IMR-90 (cell line): ENCODE measurements at regions not wholly inside any gene's neighbourhood (a gene's known extent, or its start where the extent isn't known, plus 50 kb on each side); places are given as distances from the start of the nearest gene placed in this dataset.

Source experiments
- ATAC-seq: fragments of 200-7000 bp; cut with Tn5 transposase; 2 replicates; pipeline ENCODE4 v1.9.1; 2020; ENCODE audit warnings: low read depth, mild to moderate bottlenecking, moderate library complexity
- BruUV-seq: library from RNA; stranded (reverse); fragments of 400-500 nt; replicated peaks from 2 replicates; lab custom pipeline; 2021; lab: Mats Ljungman, UMichigan
- CTCF ChIA-PET: fragments of 300-600 bp; formaldehyde crosslinking; extraction: SDS; loops from one replicate; lab custom pipeline; 2021; ENCODE audit warnings: antibody characterized with exemption; lab: Yijun Ruan, JAX
- POLR2A ChIA-PET: fragments of 300-600 bp; sonication (Branson Sonifier 250); formaldehyde crosslinking; loops from one replicate; lab custom pipeline; 2022; ENCODE audit warnings: antibody characterized with exemption; ENCODE audit not compliant: unreplicated experiment; lab: Charles Lee
- DNase-seq: peaks from one replicate; pipeline ENCODE4 v3.0.0; 2013
- H2AFZ ChIP-seq: replicated peaks from 2 replicates; pipeline ENCODE3; 2013; ENCODE audit warnings: low read length, mild to moderate bottlenecking; ENCODE audit not compliant: poor library complexity
- H2AK5ac ChIP-seq: 2 replicates; pipeline ENCODE4 v1.6.1; 2013; ENCODE audit warnings: low read depth, low read length, inconsistent platforms
- H2AK9ac ChIP-seq: replicated peaks from 2 replicates; pipeline ENCODE3; 2013; ENCODE audit warnings: mild to moderate bottlenecking, low read depth, low read length, moderate library complexity; ENCODE audit not compliant: poor library complexity
- H2BK120ac ChIP-seq: 2 replicates; pipeline ENCODE4 v1.6.1; 2013; ENCODE audit warnings: low read depth, low read length, inconsistent platforms
- H2BK15ac ChIP-seq: 3 replicates; pipeline ENCODE4 v1.6.1; 2013; ENCODE audit warnings: low read depth, low read length, inconsistent platforms
- H2BK20ac ChIP-seq: 2 replicates; pipeline ENCODE4 v1.6.1; 2013; ENCODE audit warnings: low read depth, mild to moderate bottlenecking, inconsistent platforms, low read length, moderate library complexity
- H2BK5ac ChIP-seq: 2 replicates; pipeline ENCODE4 v1.6.1; 2013; ENCODE audit warnings: mild to moderate bottlenecking, low read depth, low read length, inconsistent platforms; ENCODE audit not compliant: poor library complexity, severe bottlenecking
- H3K14ac ChIP-seq: replicated peaks from 2 replicates; pipeline ENCODE4 v1.6.1; 2013; ENCODE audit warnings: low read depth, low read length, inconsistent platforms
- H3K18ac ChIP-seq: 2 replicates; pipeline ENCODE4 v1.6.1; 2013; ENCODE audit warnings: low read depth, low read length, control low read depth
- H3K23ac ChIP-seq: 2 replicates; pipeline ENCODE4 v1.6.1; 2013; ENCODE audit warnings: low read depth, low read length, inconsistent platforms
- H3K27ac ChIP-seq: 2 replicates; pipeline ENCODE4 v1.5.1; 2013; ENCODE audit warnings: mild to moderate bottlenecking, control low read depth, low read length; ENCODE audit not compliant: insufficient read depth
- H3K27me3 ChIP-seq: 2 replicates; pipeline ENCODE4 v1.6.1; 2013; ENCODE audit warnings: low read length; ENCODE audit not compliant: control insufficient read depth, insufficient read depth
- H3K36me3 ChIP-seq: 2 replicates; pipeline ENCODE4 v1.6.1; 2013; ENCODE audit warnings: low read length, mixed read lengths; ENCODE audit not compliant: control insufficient read depth, insufficient read depth
- H3K4ac ChIP-seq: 2 replicates; pipeline ENCODE4 v1.6.1; 2013; ENCODE audit warnings: low read depth, low read length, inconsistent platforms
- H3K4me1 ChIP-seq: 2 replicates; pipeline ENCODE4 v1.6.1; 2013; ENCODE audit warnings: low read length, mixed read lengths; ENCODE audit not compliant: control insufficient read depth, insufficient read depth
- H3K4me2 ChIP-seq: 2 replicates; pipeline ENCODE4 v1.6.1; 2013; ENCODE audit warnings: low read depth, mild to moderate bottlenecking, control low read depth, low read length, moderate library complexity
- H3K4me3 ChIP-seq: 2 replicates; pipeline ENCODE4 v1.5.1; 2013; ENCODE audit warnings: low read depth, mild to moderate bottlenecking, control low read depth, low read length, moderate library complexity; ENCODE audit not compliant: insufficient read depth
- H3K56ac ChIP-seq: 2 replicates; pipeline ENCODE4 v1.6.1; 2013; ENCODE audit warnings: low read length, inconsistent platforms; ENCODE audit not compliant: insufficient read depth; ENCODE audit errors: extremely low read depth
- H3K79me1 ChIP-seq, 2 experiments: 2 replicates each; pipeline ENCODE4 v1.6.1; 2013; ENCODE audit warnings: low read length in 2 of 2, inconsistent platforms in 1 of 2, low read depth in 1 of 2
- H3K9ac ChIP-seq: 2 replicates; pipeline ENCODE4 v1.6.1; 2013; ENCODE audit warnings: low read depth, low read length, control low read depth
- H3K9me1 ChIP-seq: 2 replicates; pipeline ENCODE4 v1.6.1; 2013; ENCODE audit warnings: low read length, inconsistent platforms; ENCODE audit not compliant: insufficient read depth
- H3K9me3 ChIP-seq: 2 replicates; pipeline ENCODE4 v1.6.1; 2013; ENCODE audit warnings: low read length; ENCODE audit not compliant: control insufficient read depth, insufficient read depth
- H4K20me1 ChIP-seq: 2 replicates; pipeline ENCODE4 v1.6.1; 2013; ENCODE audit warnings: low read length, inconsistent platforms; ENCODE audit not compliant: insufficient read depth
- H4K5ac ChIP-seq: 2 replicates; pipeline ENCODE4 v1.6.1; 2013; ENCODE audit warnings: mild to moderate bottlenecking, low read depth, low read length, control low read depth
- H4K8ac ChIP-seq, 2 experiments: 2 replicates each; pipeline ENCODE4 v1.6.1; 2013; ENCODE audit warnings: low read depth in 2 of 2, low read length in 2 of 2, control low read depth in 1 of 2, inconsistent platforms in 1 of 2
- H4K91ac ChIP-seq: 2 replicates; pipeline ENCODE4 v1.6.1; 2013; ENCODE audit warnings: low read depth, low read length, inconsistent platforms; ENCODE audit not compliant: insufficient read depth
- BHLHE40 ChIP-seq: fragments of 150-350 bp; IDR thresholded peaks from 2 replicates; pipeline ENCODE4 v1.6.1; 2016; ENCODE audit warnings: mild to moderate bottlenecking, low read depth, low read length
- CHD1 ChIP-seq: IDR thresholded peaks from 2 replicates; pipeline ENCODE4 v1.6.1; 2012; ENCODE audit warnings: low read depth, low read length, improper control_type of control experiment
- FOS ChIP-seq: fragments of 150-350 bp; IDR thresholded peaks from 2 replicates; pipeline ENCODE4 v1.6.1; 2016; ENCODE audit warnings: low read depth, low read length
- MXI1 ChIP-seq: IDR thresholded peaks from 2 replicates; pipeline ENCODE4 v1.6.1; 2012; ENCODE audit warnings: low read depth, mild to moderate bottlenecking, low read length, moderate library complexity, borderline replicate concordance
- NFE2L2 ChIP-seq: fragments of 150-350 bp; IDR thresholded peaks from 2 replicates; pipeline ENCODE4 v1.6.1; 2016; ENCODE audit warnings: low read depth, mild to moderate bottlenecking, low read length
- POLR2A ChIP-seq: IDR thresholded peaks from 2 replicates; pipeline ENCODE4 v1.6.1; 2012; ENCODE audit warnings: mild to moderate bottlenecking, low read depth, low read length
- RFX5 ChIP-seq: IDR thresholded peaks from 2 replicates; pipeline ENCODE4 v1.8.0; 2012; ENCODE audit warnings: low read depth, mild to moderate bottlenecking, low read length, moderate library complexity
- WGBS, 2 experiments: methylation state at CpG; one replicate each; pipeline versions ENCODE4 v1.1.5 to v1.1.7; 2013; ENCODE audit warnings: missing lambda C conversion rate in 2 of 2; ENCODE audit not compliant: insufficient read length in 1 of 2; ENCODE audit errors: extremely low coverage in 2 of 2; 5-methylcytosine and 5-hydroxymethylcytosine counted together
- dilution Hi-C: fragments of 300-500 bp; cut with HindIII; formaldehyde crosslinking; loops from one replicate; pipeline ENCODE4 v1.14.3; 2018; ENCODE audit warnings: low sequenced_read_pairs; ENCODE audit not compliant: unreplicated experiment
- in situ Hi-C: fragments of 300-500 bp; cut with MboI; formaldehyde crosslinking; loops from 3 replicates; pipeline ENCODE4 v1.14.3; 2019; ENCODE audit warnings: low sequenced_read_pairs, inconsistent platforms, mixed read lengths
- intact Hi-C: fragments of 100-400 bp; cut with micrococcal nuclease; formaldehyde crosslinking; loops from 2 replicates; pipeline ENCODE4 v1.10.0; 2022
- TF ChIP-seq, protein P1 (sequence below): conservative IDR thresholded peaks from 2 replicates; pipeline ENCODE4 v1.5.1; 2012; ENCODE audit warnings: mild to moderate bottlenecking, low read depth, low read length, improper control_type of control experiment
- TF ChIP-seq, protein P2 (sequence below): fragments of 150-350 bp; IDR thresholded peaks from 2 replicates; pipeline ENCODE4 v1.6.1; 2017; ENCODE audit warnings: mild to moderate bottlenecking, antibody characterized with exemption, low read length, low read depth
- TF ChIP-seq, protein P3 (sequence below): fragments of 150-350 bp; IDR thresholded peaks from 2 replicates; pipeline ENCODE4 v1.6.1; 2016; ENCODE audit warnings: low read depth, mild to moderate bottlenecking, low read length, moderate library complexity, borderline replicate concordance

DNA sequence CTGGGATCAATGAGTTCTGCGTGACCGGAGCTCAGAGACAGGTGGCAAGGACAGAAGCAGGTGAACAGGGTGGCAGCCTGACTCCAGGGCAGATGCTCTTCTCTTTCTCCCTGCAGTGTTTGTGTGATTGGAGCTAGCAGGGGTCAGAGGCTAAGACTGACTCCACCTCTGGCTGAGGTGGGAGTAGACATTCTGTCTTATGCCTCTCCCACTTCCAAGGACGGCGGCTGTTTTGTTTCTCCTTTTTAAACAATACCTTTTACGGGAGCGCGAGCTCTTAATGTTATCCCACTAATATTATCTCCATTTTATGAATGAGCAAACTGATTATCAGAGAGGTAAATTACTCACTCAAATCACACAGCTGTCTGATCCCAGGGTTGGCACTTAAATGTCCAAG lies 323.7 kb downstream of the MIAT start:
- Histone ChIP-seq H3K9me1 (no peaks in the 10 kb centered on the region), H3K27me3 (peaks cover 15% of the 10 kb centered on the region), H3K9ac (no peak overlapping the region), H2AFZ (no peak overlapping the region), H3K79me1 (no peaks in the 10 kb centered on the region), H3K23ac (no peak overlapping the region), H3K36me3 (no peaks in the 10 kb centered on the region), H3K4me1 (no peaks in the 10 kb centered on the region), H4K8ac (no peak overlapping the region), H3K56ac (no peak overlapping the region), H4K91ac (no peak overlapping the region), H2AK5ac (no peak overlapping the region), H2BK120ac (no peak overlapping the region), H2BK20ac (no peak overlapping the region), H3K14ac (no peak overlapping the region), H3K4me3 (no peak overlapping the region), H3K4ac (no peak overlapping the region), H3K18ac (no peak overlapping the region), H4K5ac (no peak overlapping the region), H4K20me1 (no peaks in the 10 kb centered on the region), H2BK5ac (no peak overlapping the region), H3K4me2 (no peak overlapping the region), H3K9me3 (no peaks in the 10 kb centered on the region), H2BK15ac (no peak overlapping the region), H3K27ac (no peak overlapping the region), H2AK9ac (no peak overlapping the region)
- ATAC-seq = no peak
- WGBS, 2 experiments = 30% methylated on average over 2 of the region's 7 CpGs; no CpG with 5 or more reads in 1 of the 2 experiments
- intact Hi-C loops (no loop called here), dilution Hi-C loops (no loop called here), in situ Hi-C loops (no loop called here)
- TF ChIP-seq, protein P1, sequence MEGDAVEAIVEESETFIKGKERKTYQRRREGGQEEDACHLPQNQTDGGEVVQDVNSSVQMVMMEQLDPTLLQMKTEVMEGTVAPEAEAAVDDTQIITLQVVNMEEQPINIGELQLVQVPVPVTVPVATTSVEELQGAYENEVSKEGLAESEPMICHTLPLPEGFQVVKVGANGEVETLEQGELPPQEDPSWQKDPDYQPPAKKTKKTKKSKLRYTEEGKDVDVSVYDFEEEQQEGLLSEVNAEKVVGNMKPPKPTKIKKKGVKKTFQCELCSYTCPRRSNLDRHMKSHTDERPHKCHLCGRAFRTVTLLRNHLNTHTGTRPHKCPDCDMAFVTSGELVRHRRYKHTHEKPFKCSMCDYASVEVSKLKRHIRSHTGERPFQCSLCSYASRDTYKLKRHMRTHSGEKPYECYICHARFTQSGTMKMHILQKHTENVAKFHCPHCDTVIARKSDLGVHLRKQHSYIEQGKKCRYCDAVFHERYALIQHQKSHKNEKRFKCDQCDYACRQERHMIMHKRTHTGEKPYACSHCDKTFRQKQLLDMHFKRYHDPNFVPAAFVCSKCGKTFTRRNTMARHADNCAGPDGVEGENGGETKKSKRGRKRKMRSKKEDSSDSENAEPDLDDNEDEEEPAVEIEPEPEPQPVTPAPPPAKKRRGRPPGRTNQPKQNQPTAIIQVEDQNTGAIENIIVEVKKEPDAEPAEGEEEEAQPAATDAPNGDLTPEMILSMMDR = no peak
- TF ChIP-seq FOS (no peak), NFE2L2 (no peak), CHD1 (no peak), BHLHE40 (no peak), MXI1 (no peak), POLR2A (no peak), RFX5 (no peak)
- TF ChIP-seq, protein P2, sequence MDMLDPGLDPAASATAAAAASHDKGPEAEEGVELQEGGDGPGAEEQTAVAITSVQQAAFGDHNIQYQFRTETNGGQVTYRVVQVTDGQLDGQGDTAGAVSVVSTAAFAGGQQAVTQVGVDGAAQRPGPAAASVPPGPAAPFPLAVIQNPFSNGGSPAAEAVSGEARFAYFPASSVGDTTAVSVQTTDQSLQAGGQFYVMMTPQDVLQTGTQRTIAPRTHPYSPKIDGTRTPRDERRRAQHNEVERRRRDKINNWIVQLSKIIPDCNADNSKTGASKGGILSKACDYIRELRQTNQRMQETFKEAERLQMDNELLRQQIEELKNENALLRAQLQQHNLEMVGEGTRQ = no peak
- TF ChIP-seq, protein P3, sequence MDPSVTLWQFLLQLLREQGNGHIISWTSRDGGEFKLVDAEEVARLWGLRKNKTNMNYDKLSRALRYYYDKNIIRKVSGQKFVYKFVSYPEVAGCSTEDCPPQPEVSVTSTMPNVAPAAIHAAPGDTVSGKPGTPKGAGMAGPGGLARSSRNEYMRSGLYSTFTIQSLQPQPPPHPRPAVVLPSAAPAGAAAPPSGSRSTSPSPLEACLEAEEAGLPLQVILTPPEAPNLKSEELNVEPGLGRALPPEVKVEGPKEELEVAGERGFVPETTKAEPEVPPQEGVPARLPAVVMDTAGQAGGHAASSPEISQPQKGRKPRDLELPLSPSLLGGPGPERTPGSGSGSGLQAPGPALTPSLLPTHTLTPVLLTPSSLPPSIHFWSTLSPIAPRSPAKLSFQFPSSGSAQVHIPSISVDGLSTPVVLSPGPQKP = no peak
- no peak for DNase-seq
- ChIA-PET POLR2A (no interaction called here), CTCF (interaction anchor here (0.6 kb wide), 1 partner anchor 410 kb away, joined by 3 read pairs; no protein-coding TSS in a partner anchor)
- no TSS peak for BruUV-seq
